ENCODE measurements at regions not wholly inside any gene's neighbourhood (a gene's known extent, or its start where the extent isn't known, plus 50 kb on each side); places are given as distances from the start of the nearest gene placed in this dataset.

GRCh38 chr13:50693727-50694126, 149.8 kb downstream of the DLEU7 start:
- no peak for DNase-seq (ENCODE audit: low read depth)
- TF ChIP-seq, protein P1, sequence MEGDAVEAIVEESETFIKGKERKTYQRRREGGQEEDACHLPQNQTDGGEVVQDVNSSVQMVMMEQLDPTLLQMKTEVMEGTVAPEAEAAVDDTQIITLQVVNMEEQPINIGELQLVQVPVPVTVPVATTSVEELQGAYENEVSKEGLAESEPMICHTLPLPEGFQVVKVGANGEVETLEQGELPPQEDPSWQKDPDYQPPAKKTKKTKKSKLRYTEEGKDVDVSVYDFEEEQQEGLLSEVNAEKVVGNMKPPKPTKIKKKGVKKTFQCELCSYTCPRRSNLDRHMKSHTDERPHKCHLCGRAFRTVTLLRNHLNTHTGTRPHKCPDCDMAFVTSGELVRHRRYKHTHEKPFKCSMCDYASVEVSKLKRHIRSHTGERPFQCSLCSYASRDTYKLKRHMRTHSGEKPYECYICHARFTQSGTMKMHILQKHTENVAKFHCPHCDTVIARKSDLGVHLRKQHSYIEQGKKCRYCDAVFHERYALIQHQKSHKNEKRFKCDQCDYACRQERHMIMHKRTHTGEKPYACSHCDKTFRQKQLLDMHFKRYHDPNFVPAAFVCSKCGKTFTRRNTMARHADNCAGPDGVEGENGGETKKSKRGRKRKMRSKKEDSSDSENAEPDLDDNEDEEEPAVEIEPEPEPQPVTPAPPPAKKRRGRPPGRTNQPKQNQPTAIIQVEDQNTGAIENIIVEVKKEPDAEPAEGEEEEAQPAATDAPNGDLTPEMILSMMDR (conservative IDR thresholded peaks at IDR 0.05; ENCODE audit: low read depth, low read length): no peak
- H3K4me3 ChIP-seq (ENCODE audit: low read length): no peak overlapping the region

DNA sequence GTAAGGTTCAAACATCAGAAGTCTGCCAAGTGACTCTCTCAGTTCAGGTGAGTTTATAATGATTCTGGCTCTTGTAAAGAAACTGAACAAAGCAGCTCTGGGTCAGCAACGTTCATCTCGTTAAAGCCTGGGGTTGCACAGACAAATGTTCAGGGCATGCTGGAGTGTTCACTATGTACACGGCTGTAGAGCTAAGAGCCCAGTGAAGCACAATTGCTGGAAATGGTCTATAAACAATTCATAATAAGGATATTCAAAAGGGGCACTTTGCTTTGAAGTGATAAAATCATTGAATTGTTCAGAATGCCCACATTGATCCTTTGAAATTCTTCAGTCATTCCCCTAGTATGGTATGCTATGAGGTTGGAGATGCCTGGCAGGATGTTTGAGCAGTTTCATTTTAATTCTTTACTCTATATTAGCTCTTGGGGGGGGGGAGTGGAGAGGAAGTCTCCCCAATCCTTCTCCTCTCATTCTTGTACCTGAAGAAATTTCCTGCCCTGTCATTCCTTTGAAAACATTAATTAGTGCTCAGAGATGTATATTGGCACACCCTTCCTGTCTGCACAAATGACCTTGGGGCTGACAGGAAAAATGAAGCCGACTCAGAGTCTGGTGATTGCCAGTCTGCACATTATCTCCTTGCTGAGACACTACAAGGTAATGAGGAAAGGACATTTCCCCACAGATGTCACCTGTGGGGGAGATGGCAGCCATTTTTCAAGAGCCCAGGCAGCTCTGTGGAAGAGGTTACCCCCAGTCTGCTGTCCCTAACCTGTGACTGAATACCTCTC, 145.5 kb downstream of the DLEU7 start:
- TF ChIP-seq, protein P1 (conservative IDR thresholded peaks at IDR 0.05; ENCODE audit: low read depth, low read length): no peak
- no peak overlapping the region for H3K4me3 ChIP-seq (ENCODE audit: low read length)
- DNase-seq (ENCODE audit: low read depth): no peak

- no peak overlapping the region for H3K4me3 ChIP-seq (ENCODE audit: low read length)
- TF ChIP-seq, protein P1 (conservative IDR thresholded peaks at IDR 0.05; ENCODE audit: low read depth, low read length): no peak
- no peak for DNase-seq (ENCODE audit: low read depth)
Measured at GRCh38 chr13:50699874-50700663, 143.4 kb downstream of the DLEU7 start.

DNA sequence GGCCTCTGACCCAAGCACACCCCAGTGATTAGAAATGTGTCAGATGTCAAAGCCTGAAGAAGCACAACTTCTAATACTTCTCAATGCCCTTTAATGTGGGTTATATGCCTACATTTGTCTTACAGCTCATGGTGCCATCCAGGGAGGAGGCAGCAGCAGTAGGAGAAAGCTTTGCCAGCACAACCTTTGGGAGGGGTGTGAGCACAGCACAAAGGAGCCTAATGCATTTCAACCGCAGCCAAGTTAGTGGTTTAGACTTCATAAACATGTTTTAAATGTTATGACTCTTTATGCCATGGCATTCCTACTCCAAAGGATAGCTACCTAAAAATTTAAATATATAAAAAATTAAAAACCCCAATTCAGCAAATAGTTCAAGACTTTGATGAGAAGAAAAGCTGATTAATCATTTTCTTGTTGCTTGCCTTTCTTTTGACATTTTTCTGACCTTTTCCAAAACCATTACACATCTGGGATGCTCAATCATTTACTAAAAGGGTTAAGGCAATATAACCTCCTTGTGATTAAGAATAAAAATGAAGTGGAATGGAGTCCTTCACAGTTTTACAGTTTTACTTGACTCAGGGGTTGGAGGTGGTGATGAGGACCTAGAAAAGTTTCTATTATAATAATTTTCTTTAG, 142.7 kb downstream of the DLEU7 start:
- TF ChIP-seq, protein P1 (conservative IDR thresholded peaks at IDR 0.05; ENCODE audit: low read depth, low read length): no peak
- no peak overlapping the region for H3K4me3 ChIP-seq (ENCODE audit: low read length)

DNA sequence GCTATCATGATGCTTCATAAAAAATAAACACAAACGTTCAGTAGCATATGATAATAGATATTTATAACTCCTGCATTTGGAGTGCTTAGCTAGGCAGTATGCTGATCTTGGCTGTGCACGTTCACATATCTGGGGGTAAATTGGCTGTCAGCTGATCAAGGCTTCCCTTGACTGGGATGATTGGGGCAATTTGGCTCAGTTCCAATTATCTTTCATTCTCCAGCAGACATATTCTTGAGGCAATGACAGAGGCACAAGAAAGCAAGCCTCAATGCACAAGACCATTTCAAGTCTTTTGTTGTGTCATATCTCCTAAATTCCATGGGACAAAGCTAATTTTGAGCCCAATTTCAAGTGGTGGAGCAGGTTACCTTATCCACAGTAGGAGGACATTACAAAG, 142.0 kb downstream of the DLEU7 start:
- H3K4me3 ChIP-seq (ENCODE audit: low read length): no peak overlapping the region
- DNase-seq (ENCODE audit: low read depth): no peak
- TF ChIP-seq, protein P1 (conservative IDR thresholded peaks at IDR 0.05; ENCODE audit: low read depth, low read length): no peak

More for the DNA sequence above, 142.7 kb downstream of the DLEU7 start:
- DNase-seq (ENCODE audit: low read depth): no peak

DNA sequence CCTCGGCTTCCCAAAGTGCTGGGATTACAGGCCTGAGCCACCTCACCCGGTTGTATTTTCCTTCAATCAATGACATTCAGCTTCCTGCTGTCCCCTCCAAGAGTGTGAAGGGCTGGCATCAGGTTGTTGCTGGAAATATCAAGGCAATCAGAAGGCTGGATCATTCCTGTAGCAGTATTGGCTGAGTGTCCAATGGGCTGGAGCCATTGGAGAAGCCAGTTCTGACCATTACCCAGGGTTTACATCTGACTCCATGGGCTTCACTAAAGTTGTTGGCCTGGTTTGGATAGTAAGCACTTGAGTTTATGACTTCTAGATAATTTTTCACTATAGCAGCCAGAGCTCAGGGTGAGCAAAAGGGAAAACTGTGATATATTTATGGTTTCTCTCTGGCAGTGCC, 137.0 kb downstream of the DLEU7 start:
- H3K4me3 ChIP-seq (ENCODE audit: low read length): no peak overlapping the region
- DNase-seq (ENCODE audit: low read depth): no peak
- TF ChIP-seq, protein P1 (conservative IDR thresholded peaks at IDR 0.05; ENCODE audit: low read depth, low read length): no peak
